ENCODE measurements at regions not wholly inside any gene's neighbourhood (a gene's known extent, or its start where the extent isn't known, plus 50 kb on each side); places are given as distances from the start of the nearest gene placed in this dataset.

DNA sequence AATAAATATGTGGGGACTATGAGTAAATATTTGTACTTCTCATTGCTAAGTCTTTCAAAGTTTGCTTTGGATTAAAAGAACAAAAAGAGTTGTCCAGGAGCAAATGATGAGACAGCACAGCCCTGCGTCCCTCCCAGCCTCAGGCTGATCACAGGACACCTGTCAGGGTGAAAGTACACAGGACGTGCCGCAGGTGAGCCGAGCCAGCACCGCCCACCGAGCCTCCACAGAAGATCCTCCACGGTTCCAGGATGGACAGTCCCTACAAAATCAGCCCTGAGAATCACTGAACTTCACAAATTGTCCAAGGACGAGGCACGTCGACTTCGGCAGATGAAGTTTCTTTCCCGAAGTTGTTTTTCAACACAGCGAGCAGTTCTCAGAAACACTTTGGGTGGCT is 661.5 kb downstream of the BRD1 start:
- TF ChIP-seq CTCF (IDR thresholded peaks at IDR 0.05) (no peak), ZFX (IDR thresholded peaks at IDR 0.05; ENCODE audit: borderline replicate concordance) (no peak)
